ENCODE measurements at regions not wholly inside any gene's neighbourhood (a gene's known extent, or its start where the extent isn't known, plus 50 kb on each side); places are given as distances from the start of the nearest gene placed in this dataset.

DNA sequence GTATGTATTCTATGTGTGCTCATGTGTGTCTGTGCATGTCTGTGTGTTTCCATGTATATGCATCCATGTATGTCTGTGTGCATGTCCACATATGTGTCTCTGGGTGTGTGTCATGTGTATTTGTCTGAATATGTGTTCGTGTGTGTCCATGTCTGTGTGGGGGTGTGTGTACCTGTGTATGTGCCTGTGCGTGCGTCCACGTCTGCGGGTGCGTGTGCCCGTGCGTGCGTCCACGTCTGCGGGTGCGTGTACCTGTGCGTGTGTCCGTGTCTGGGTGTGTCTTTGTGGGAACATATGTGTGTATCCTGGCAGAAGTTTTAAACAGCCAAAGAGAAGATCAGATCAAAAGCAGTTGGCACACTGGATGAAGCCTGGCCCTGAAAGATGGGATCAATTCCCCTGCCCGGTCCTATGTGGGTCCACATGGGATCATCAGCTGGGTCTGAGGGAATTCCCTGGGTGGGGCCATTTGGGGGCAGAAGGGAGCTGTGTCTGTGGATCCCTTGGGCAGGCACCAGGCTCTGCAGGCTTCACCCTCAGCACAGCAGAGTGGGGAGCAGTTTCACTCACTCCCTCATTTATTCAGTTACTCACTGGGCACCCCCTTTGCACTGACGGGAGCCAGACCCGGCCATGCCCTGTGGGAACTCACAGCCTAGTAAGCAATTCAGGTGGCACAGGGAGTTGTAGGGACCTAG is 167.4 kb downstream of the MN1 start:
- TF ChIP-seq, protein P1, sequence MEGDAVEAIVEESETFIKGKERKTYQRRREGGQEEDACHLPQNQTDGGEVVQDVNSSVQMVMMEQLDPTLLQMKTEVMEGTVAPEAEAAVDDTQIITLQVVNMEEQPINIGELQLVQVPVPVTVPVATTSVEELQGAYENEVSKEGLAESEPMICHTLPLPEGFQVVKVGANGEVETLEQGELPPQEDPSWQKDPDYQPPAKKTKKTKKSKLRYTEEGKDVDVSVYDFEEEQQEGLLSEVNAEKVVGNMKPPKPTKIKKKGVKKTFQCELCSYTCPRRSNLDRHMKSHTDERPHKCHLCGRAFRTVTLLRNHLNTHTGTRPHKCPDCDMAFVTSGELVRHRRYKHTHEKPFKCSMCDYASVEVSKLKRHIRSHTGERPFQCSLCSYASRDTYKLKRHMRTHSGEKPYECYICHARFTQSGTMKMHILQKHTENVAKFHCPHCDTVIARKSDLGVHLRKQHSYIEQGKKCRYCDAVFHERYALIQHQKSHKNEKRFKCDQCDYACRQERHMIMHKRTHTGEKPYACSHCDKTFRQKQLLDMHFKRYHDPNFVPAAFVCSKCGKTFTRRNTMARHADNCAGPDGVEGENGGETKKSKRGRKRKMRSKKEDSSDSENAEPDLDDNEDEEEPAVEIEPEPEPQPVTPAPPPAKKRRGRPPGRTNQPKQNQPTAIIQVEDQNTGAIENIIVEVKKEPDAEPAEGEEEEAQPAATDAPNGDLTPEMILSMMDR (IDR thresholded peaks at IDR 0.05; ENCODE audit: unreplicated experiment) = no peak
- Mint-ChIP-seq H3K36me3 (ENCODE audit: insufficient read depth, unreplicated experiment) (no peaks in the 10 kb centered on the region), H3K9me3 (ENCODE audit: unreplicated experiment) (no peaks in the 10 kb centered on the region), H3K27ac (ENCODE audit: low read depth, unreplicated experiment) (no peak overlapping the region), H3K4me3 (ENCODE audit: unreplicated experiment) (no peak overlapping the region), H3K27me3 (ENCODE audit: insufficient read depth, unreplicated experiment) (no peaks in the 10 kb centered on the region), H3K4me1 (ENCODE audit: insufficient read depth, unreplicated experiment) (no peaks in the 10 kb centered on the region)
- ChIA-PET CTCF (no interaction called here), POLR2A (interaction anchor here (0.6 kb wide), 2 partner anchors 114 to 360 kb away, joined by 3 read pairs; no protein-coding TSS in a partner anchor)
- no peak for DNase-seq (ENCODE audit: unreplicated experiment)
- intact Hi-C loops (cut with micrococcal nuclease) = no loop called here
- no TSS peak for BruUV-seq (replicated peaks)

DNA sequence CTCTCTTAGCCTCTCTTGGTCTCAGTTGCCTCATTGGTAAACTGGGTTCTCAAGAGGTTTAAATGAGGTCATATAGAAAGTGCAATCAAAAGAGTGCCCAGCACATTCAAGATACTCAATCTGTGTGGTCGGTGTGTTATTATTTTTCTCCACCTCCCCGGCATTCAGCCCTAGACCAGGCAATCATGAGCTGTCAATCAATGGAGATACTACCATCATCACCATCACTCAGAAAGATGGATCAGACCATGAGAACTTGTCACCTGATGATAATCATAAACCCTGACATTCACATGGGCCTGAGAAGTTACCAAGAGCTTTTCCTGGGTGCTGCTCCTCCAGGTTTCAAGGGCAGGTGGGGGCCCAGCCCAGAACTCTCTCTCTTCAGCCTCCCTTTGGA is 166.1 kb downstream of the MN1 start:
- H3K36me3 Mint-ChIP-seq (ENCODE audit: insufficient read depth, unreplicated experiment) = no peaks in the 10 kb centered on the region
- no peak for DNase-seq (ENCODE audit: unreplicated experiment)
- H3K4me1 Mint-ChIP-seq (ENCODE audit: insufficient read depth, unreplicated experiment) = no peaks in the 10 kb centered on the region
- POLR2A ChIA-PET = no interaction called here
- H3K27ac Mint-ChIP-seq (ENCODE audit: low read depth, unreplicated experiment) = no peak overlapping the region
- intact Hi-C loops (cut with micrococcal nuclease) = no loop called here
- H3K27me3 Mint-ChIP-seq (ENCODE audit: insufficient read depth, unreplicated experiment) = no peaks in the 10 kb centered on the region
- TF ChIP-seq, protein P1 (IDR thresholded peaks at IDR 0.05; ENCODE audit: unreplicated experiment) = no peak
- no peaks in the 10 kb centered on the region for H3K9me3 Mint-ChIP-seq (ENCODE audit: unreplicated experiment)
- H3K4me3 Mint-ChIP-seq (ENCODE audit: unreplicated experiment) = no peak overlapping the region
- BruUV-seq (replicated peaks) = no TSS peak
- CTCF ChIA-PET = no interaction called here

DNA sequence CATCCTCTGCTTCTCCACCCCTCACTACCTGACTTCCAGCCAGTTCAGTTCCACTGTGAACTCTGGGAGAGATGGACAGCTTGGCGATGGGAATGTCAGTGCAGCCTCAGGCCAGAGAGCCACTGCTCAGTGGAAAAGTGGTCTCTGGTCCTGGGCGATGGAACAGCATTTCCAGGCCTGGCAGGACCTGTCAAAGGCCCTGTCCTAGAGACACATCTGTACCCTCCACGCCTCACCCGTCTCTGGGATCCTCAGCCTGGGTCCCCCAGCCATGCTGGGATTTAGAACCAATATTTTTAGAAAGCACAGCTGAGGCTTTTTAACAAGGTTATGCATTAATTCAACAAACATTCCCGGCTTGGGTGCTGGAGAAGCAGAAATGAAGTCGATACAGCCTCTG is 165.7 kb downstream of the MN1 start:
- Mint-ChIP-seq H3K9me3 (ENCODE audit: unreplicated experiment) (no peaks in the 10 kb centered on the region), H3K4me3 (ENCODE audit: unreplicated experiment) (no peak overlapping the region), H3K36me3 (ENCODE audit: insufficient read depth, unreplicated experiment) (no peaks in the 10 kb centered on the region), H3K4me1 (ENCODE audit: insufficient read depth, unreplicated experiment) (no peaks in the 10 kb centered on the region), H3K27ac (ENCODE audit: low read depth, unreplicated experiment) (no peak overlapping the region), H3K27me3 (ENCODE audit: insufficient read depth, unreplicated experiment) (no peaks in the 10 kb centered on the region)
- POLR2A ChIA-PET = no interaction called here
- no TSS peak for BruUV-seq (replicated peaks)
- no peak for DNase-seq (ENCODE audit: unreplicated experiment)
- TF ChIP-seq, protein P1 (IDR thresholded peaks at IDR 0.05; ENCODE audit: unreplicated experiment) = no peak
- CTCF ChIA-PET = no interaction called here
- intact Hi-C loops (cut with micrococcal nuclease) = no loop called here

DNA sequence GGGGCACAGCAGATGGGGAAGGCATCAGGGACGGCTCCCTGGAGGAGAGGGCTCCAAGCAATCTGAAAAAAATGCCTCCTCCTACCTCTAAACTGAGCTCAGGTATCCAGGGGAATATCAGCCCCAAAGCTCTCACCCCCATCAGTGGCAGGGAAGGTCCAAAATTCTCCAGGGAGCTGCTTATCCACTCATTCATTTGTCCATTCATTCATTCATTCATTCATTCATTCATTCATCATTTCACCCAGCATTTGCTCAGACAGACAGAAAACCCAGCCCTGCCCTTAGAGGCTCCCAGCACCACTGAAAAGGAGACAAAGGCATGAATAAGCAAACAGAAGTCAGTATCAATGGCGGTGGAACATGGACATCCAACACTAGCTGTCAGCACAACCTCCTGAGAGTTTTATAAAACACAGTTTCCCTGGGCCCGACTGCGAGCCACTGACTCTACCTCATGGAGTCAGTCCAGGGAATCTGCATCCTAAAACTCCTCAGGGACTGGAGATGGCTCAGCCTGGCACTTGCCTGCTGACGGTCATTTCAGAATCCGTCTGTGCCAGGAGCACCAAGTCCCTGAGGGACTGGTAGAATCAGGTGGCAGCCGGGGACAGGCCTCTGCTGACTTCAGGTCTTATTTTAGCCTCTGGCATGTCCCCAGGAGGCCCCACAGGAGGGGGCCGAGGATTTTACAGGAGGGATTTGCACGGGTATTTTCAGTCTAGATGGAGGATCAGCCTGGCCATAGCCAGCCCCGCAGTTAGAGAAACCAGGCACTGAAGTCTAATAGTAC is 164.6 kb downstream of the MN1 start:
- no peak for DNase-seq (ENCODE audit: unreplicated experiment)
- TF ChIP-seq, protein P1 (IDR thresholded peaks at IDR 0.05; ENCODE audit: unreplicated experiment) = no peak
- Mint-ChIP-seq H3K4me1 (ENCODE audit: insufficient read depth, unreplicated experiment) (no peaks in the 10 kb centered on the region), H3K36me3 (ENCODE audit: insufficient read depth, unreplicated experiment) (no peaks in the 10 kb centered on the region), H3K4me3 (ENCODE audit: unreplicated experiment) (no peak overlapping the region), H3K27ac (ENCODE audit: low read depth, unreplicated experiment) (no peak overlapping the region), H3K27me3 (ENCODE audit: insufficient read depth, unreplicated experiment) (no peaks in the 10 kb centered on the region), H3K9me3 (ENCODE audit: unreplicated experiment) (no peaks in the 10 kb centered on the region)
- no TSS peak for BruUV-seq (replicated peaks)
- intact Hi-C loops (cut with micrococcal nuclease) = no loop called here
- CTCF ChIA-PET = interaction anchor here (0.6 kb wide), 1 partner anchor 1783 kb away, joined by 3 read pairs; no protein-coding TSS in a partner anchor
- POLR2A ChIA-PET = interaction anchor here (1.1 kb wide), 1 partner anchor 81 kb away, joined by 5 read pairs; no protein-coding TSS in a partner anchor
